Thoracic aorta (tissue), 2 donors: ENCODE measurements at regions not wholly inside any gene's neighbourhood (a gene's known extent, or its start where the extent isn't known, plus 50 kb on each side); places are given as distances from the start of the nearest gene placed in this dataset.

ENCODE experiments used
- ATAC-seq: fragments of 150-250 bp; one replicate; pipeline ENCODE4 v1.8.0; 2017; ENCODE audit warnings: low read depth; ENCODE audit not compliant: insufficient number of reproducible peaks, low FRiP score
- DNase-seq: peaks from one replicate; pipeline ENCODE4 v3.0.0-alpha.2; 2020; ENCODE audit warnings: low spot score
- H3K27ac ChIP-seq, 2 donors: fragments of 200-600 bp; sonication (generic); 1 replicate in 1 of 2; 2 replicates in 1 of 2; pipeline ENCODE4 v1.5.1; 2016; ENCODE audit warnings: mild to moderate bottlenecking in 2 of 2, moderate library complexity in 2 of 2
- H3K27me3 ChIP-seq: fragments of 200-600 bp; sonication (generic); replicated peaks from 2 replicates; pipeline ENCODE4 v1.6.0; 2016; ENCODE audit warnings: mild to moderate bottlenecking; ENCODE audit not compliant: insufficient read depth
- H3K36me3 ChIP-seq: fragments of 200-600 bp; sonication (generic); one replicate; pipeline ENCODE4 v1.5.1; 2016
- H3K4me1 ChIP-seq, 2 donors: fragments of 200-600 bp; sonication (generic); 1 replicate in 1 of 2; 2 replicates in 1 of 2; pipeline versions ENCODE4 v1.5.1 to v1.6.0; 2016; ENCODE audit warnings: low read depth in 2 of 2, mild to moderate bottlenecking in 1 of 2; ENCODE audit not compliant: control insufficient read depth in 1 of 2
- H3K4me3 ChIP-seq: fragments of 200-600 bp; sonication (generic); 2 replicates; pipeline ENCODE4 v1.5.1; 2016; ENCODE audit warnings: mild to moderate bottlenecking
- H3K9me3 ChIP-seq: fragments of 200-600 bp; sonication (generic); 2 replicates; pipeline ENCODE4 v1.5.1; 2016
- TF ChIP-seq, protein P1 (sequence below): fragments of 200-600 bp; sonication (generic); IDR thresholded peaks from one replicate; pipeline ENCODE4 v1.5.1; 2019; ENCODE audit warnings: antibody characterized with exemption

DNA sequence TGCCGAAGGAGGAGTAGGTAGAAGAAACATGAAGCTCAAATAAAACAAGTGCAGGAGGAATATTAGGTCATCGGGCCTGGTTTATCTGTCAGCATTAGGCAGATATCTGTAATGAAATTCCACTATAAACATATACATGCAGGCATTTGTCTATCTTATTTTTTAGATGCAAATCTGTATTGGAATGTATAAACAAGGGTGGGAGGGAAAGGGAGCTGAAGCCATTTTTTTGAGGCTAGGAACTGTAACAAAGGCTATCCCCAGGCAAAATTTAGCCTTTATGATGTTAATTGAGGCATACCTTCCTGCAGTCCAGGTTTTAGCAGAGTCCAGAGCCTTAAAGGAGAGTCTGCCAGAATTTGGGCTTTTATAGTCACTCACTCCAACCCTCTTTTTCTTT lies 72.5 kb downstream of the PHLDA1 start:
- H3K36me3 ChIP-seq: no peaks in the 10 kb centered on the region
- H3K27ac ChIP-seq: no peak overlapping the region
- DNase-seq (no peak), ATAC-seq (no peak)
- H3K27me3 ChIP-seq: no peaks in the 10 kb centered on the region
- H3K4me3 ChIP-seq: no peak overlapping the region
- TF ChIP-seq, protein P1, sequence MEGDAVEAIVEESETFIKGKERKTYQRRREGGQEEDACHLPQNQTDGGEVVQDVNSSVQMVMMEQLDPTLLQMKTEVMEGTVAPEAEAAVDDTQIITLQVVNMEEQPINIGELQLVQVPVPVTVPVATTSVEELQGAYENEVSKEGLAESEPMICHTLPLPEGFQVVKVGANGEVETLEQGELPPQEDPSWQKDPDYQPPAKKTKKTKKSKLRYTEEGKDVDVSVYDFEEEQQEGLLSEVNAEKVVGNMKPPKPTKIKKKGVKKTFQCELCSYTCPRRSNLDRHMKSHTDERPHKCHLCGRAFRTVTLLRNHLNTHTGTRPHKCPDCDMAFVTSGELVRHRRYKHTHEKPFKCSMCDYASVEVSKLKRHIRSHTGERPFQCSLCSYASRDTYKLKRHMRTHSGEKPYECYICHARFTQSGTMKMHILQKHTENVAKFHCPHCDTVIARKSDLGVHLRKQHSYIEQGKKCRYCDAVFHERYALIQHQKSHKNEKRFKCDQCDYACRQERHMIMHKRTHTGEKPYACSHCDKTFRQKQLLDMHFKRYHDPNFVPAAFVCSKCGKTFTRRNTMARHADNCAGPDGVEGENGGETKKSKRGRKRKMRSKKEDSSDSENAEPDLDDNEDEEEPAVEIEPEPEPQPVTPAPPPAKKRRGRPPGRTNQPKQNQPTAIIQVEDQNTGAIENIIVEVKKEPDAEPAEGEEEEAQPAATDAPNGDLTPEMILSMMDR: no peak
- no peaks in the 10 kb centered on the region for H3K9me3 ChIP-seq
- peaks cover 0 to 18% of the 10 kb centered on the region in 2 donors for H3K4me1 ChIP-seq

GRCh38 chr12:75955251-75955650 lies 76.3 kb downstream of the PHLDA1 start:
- Histone ChIP-seq H3K36me3 (no peaks in the 10 kb centered on the region), H3K9me3 (no peaks in the 10 kb centered on the region), H3K27me3 (no peaks in the 10 kb centered on the region), H3K4me1 (peaks cover 6 to 34% of the 10 kb centered on the region in 2 donors), H3K4me3 (no peak overlapping the region), H3K27ac (no peak overlapping the region)
- TF ChIP-seq, protein P1: no peak
- DNase-seq (no peak), ATAC-seq (no peak)

DNA sequence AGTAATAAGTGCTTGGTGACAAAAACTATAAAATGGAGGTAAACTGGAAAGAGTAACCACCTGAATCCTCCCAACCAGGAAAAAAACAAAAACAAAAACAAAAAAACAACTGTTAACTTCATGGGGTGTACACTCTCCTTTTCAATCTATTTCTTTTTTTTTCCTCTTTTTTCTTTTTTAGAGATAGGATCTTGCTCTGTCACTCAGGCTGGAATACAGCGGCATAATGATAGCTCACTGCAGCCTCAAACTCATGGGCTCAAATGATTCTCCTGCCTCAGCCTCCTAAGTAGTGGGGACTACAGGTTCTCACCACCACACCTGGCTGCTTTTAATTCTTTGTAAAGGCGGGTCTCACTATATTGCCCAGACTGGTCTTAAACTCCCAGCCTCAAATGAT lies 76.8 kb downstream of the PHLDA1 start:
- no peak overlapping the region for H3K27ac ChIP-seq
- H3K9me3 ChIP-seq: no peaks in the 10 kb centered on the region
- no peak for DNase-seq
- H3K36me3 ChIP-seq: no peaks in the 10 kb centered on the region
- TF ChIP-seq, protein P1: no peak
- no peak for ATAC-seq
- H3K27me3 ChIP-seq: no peaks in the 10 kb centered on the region
- H3K4me1 ChIP-seq: peaks cover 6 to 29% of the 10 kb centered on the region in 2 donors
- no peak overlapping the region for H3K4me3 ChIP-seq

DNA sequence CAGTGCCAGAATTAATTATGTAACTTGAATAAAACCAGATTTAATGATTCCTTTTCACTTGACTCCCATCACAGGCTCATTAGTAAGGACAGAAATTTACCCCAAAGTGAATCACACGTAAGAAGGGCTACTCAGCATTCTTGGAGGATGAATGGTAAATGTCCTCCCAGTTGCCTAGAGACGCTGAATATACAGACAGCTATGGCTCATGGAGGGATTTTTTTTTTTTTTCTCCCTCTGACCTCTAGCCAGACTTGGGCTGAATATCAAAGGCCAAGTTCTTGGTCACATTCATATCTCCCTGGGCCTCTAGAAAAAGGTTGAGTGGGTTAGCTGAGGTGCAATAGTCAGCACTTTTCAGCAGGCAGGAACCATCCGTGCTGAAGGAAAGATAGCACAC lies 77.5 kb downstream of the PHLDA1 start:
- H3K4me1 ChIP-seq: peaks cover 6 to 22% of the 10 kb centered on the region in 2 donors
- H3K9me3 ChIP-seq: no peaks in the 10 kb centered on the region
- DNase-seq: no peak
- peak; percentile 73 for ATAC-seq
- H3K4me3 ChIP-seq: no peak overlapping the region
- H3K27ac ChIP-seq: no peak overlapping the region
- H3K36me3 ChIP-seq: no peaks in the 10 kb centered on the region
- H3K27me3 ChIP-seq: no peaks in the 10 kb centered on the region
- TF ChIP-seq, protein P1: no peak

GRCh38 chr12:75953312-75953906 lies 78.2 kb downstream of the PHLDA1 start:
- TF ChIP-seq, protein P1: no peak
- peak overlapping the region in 1 of 2 donors; percentile 38 for H3K27ac ChIP-seq

More at GRCh38 chr12:75953312-75953906, 78.2 kb downstream of the PHLDA1 start:
- peaks cover 6 to 18% of the 10 kb centered on the region in 2 donors for H3K4me1 ChIP-seq
- DNase-seq: no peak
- H3K4me3 ChIP-seq: no peak overlapping the region
- ATAC-seq: peak; percentile 31
- no peaks in the 10 kb centered on the region for H3K27me3 ChIP-seq
- H3K36me3 ChIP-seq: no peaks in the 10 kb centered on the region
- no peaks in the 10 kb centered on the region for H3K9me3 ChIP-seq
